HS-5 (cell line): ENCODE measurements at regions not wholly inside any gene's neighbourhood (a gene's known extent, or its start where the extent isn't known, plus 50 kb on each side); places are given as distances from the start of the nearest gene placed in this dataset.

Source experiments
- DNase-seq: peaks from one replicate; pipeline ENCODE4 v3.0.0-alpha.2; 2012; ENCODE audit warnings: low read depth

DNA sequence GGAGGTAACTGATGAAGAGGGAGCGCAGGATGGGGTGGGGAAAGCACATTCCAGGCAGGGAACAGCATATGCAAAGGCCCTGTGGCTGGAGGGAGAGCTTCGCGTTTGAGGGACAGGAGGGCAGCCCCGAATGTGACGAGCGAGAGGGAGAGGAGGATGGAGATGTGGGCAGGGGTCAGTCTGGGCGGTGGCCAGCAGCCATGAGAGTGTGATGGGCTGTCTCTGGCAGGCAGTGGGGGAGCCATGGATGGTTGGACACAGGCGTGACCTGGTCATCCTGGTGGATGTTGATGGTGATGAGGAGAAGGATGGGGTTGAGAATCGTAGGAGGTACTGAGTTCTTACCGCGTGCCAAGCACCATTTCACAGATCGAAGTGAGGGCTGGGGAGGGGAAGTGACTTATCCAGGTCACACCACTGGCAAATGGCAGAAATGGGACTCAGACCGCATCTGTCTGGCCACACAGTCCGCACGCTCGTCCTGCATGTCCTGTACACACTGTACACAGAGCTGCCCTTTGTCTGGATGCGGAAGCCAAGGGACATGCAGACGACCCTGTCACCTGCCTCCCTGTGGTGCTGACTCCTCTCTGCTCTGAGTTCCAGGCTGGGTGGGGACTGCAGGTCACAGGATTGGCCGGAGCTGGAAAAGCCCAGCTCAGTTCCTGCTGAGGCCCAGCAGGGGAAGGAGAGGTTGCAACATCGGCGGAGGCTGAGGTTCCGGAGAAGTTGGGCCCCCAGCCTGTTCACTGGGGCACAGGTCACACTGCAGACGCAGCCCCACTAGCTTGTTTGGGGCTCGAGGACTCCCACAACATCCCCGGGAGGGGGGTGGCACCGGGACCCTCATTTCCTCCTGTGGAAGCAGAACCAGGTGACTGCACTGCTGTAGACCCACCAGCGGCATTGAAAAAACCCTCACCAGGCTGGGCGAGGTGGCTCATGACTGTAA lies 165.6 kb upstream of the IER5L start:
- no peak for DNase-seq

DNA sequence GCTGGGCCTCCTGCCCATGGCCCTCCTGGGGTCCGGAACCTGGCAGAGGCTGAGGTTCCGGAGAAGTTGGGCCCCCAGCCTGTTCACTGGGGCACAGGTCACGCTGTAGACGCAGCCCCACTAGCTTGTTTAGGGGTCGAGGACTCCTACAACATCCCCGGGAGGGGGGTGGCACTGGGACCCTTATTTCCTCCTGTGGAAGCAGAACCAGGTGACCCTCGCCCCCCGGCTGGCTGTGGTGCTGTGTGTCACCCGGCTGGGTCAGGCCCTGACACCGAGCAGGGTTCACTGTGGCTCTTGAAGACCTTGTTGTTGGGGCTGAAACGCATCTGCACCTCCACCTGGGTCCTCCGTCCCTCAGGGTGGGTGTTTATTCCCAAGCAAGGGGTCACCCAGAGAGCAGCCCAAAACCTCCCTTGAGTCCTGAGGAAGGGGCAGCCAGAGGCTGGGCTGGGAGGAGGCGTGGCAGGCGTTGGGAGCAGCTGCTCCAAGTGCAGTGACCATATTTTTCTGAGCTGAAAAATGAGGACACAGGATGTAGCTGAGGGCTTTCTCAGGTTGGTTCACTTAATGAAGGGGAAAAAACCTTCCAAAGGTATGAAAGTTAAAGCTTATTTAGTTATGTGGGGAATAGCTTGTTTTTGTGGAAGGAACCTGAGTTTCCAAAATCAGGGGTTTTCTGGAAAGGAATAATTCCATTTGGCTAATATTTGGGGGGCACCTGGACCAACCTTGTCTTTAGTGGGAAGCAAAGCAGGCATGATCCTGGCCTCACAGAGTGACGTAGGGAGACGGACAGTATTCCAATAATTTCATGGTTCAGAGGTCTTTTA lies 164.7 kb upstream of the IER5L start:
- no peak for DNase-seq

- DNase-seq = no peak
These were observed 163.9 kb upstream of the IER5L start for GRCh38 chr9:129341987-129342348.

- no peak for DNase-seq
These were observed 163.3 kb upstream of the IER5L start for GRCh38 chr9:129341171-129341986.

DNA sequence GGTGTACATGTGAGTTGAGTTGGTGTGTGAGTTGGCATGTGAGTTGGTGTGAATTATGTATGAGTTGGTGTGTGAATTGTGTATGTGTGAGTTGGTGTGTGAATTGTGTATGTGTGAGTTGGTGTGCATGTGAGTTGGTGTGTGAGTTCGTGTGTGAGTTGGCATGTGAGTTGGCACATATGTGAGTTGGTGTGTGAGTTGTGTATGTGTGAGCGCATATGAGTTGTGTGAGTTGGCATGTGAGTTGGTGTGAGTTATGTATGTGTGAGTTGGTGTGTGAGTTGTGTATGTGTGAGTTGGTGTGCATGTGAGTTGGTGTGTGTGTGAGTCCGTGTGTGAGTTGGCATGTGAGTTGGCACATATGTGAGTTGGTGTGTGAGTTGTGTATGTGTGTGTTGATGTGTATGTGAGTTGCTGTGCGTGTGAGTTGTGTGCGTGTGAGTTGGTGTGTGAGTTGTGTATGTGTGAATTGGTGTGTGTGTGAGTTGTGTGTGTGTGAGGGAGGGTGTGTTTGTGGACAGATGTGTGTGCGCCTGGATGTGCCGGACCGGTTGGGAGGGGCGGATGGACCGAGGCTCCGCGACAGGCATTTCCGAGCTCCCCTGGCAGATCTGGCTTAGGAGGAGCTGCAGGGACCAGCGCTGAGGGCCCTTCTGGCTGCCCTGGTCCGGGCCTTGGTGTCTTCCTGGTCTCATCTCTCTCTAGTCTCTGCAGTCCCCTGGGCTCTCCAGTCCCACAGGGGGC lies 162.5 kb upstream of the IER5L start:
- DNase-seq = no peak

GRCh38 chr9:129339539-129340157 lies 161.6 kb upstream of the IER5L start:
- no peak for DNase-seq

DNA sequence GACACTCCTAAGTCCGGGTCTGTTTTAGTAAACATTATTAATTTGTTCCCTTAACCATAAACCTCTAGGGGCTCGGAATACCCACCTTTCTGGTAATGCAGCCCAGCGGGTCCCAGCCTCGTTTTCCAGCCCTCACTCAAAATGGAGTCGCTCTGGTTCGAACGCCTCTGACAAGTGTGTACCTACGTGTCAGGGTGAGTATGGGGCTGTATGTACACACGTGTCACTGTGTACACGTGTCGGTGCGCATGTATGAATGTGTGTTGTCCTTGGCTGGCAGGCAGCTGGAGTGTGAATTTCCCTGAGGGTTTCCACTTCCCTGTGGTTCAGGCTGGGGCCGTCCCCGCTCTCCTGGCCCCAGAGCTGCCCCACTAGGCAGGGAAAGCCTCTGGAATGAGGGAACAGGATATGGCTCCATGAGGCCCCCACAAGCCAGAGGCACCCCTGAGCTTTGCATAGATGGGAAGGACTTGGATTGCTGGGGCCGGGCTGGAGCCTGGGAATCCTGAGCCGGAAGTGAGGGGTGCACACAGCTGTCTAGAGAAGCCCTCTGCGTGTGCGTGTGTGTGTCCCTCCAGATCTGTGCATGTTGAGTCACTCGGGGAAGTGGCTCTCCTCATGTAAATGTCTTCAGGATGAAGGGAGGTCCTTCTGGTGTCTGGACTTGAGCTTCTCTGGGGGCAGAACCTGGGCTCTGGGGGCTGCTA lies 160.8 kb upstream of the IER5L start:
- no peak for DNase-seq

- DNase-seq = no peak
These were observed 159.5 kb upstream of the IER5L start for GRCh38 chr9:129337336-129338140.

GRCh38 chr9:129336601-129337331 lies 158.7 kb upstream of the IER5L start:
- DNase-seq = no peak

GRCh38 chr9:129336130-129336528 lies 158.1 kb upstream of the IER5L start:
- DNase-seq = no peak

DNA sequence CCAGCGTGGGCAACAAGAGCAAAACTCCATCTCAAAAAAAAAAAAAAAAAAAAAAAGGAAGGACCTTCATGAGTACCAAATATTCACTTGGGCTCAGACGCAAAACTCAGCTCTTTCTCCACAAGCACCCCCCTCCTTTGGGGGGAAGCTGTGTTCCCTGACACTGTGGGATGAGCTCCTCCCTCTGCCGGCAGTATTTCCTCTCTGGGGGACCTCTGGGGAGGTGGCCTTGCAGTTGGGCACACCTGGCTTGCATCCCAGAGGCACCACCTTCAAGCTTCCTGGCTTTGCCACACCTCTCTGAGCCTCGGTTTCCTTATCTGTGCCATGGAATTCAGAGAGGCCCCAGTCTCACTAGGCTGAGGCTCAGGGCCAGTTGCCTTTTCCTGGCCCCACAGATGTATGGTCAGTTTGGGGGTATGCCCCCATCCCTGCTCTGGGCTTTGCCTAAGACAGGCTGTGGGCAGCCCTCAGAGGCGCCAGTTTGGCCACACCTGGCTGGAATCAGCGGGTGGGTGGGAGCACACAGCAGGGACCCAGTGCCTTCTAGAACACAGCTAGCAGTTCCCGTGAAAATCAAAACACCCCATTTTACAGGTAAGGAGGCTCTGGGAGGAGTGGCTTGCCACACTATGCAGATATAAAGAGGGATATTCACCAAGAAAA lies 157.5 kb upstream of the IER5L start:
- no peak for DNase-seq

DNA sequence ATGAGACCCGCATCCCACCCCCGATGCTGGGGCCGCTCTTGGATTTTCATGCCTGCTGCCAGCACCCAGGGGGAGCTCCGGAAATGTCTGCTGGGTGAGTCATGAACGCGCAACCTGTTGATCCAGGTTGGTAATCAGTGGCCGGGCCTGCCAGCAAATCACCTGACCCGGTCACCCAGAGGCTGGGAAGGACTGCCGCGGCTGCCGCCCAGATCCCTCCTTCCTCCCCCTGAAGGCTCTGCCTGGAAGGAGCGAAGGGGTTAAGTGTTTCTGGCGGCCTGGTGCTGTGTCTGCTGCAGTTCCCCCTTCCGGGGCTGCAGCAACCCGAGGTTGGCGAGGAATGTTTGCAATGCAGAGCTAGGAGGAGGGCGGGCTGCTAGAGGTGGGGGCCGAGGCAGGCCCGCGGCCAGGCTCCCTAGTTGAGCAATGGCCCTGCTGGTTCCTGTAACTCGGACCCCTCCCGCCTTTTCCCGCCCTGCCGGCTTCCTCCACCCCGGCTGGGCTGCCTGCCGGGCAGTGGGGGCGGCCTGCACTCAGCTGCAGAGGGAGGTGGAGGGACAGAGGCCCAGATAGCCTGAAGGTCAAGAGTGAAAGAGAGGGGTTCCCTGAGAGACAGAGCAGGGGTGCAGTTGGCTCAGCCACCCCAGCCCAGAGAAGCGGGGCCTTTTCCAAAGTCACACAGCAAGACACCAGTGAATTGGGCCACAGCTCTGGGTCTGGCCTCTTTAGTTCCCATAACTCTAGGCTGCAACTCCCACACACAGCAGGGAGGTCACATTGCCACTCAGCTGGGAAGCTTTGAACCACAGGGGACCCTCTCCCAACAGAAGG lies 156.3 kb upstream of the IER5L start:
- peak; percentile 71 for DNase-seq

DNA sequence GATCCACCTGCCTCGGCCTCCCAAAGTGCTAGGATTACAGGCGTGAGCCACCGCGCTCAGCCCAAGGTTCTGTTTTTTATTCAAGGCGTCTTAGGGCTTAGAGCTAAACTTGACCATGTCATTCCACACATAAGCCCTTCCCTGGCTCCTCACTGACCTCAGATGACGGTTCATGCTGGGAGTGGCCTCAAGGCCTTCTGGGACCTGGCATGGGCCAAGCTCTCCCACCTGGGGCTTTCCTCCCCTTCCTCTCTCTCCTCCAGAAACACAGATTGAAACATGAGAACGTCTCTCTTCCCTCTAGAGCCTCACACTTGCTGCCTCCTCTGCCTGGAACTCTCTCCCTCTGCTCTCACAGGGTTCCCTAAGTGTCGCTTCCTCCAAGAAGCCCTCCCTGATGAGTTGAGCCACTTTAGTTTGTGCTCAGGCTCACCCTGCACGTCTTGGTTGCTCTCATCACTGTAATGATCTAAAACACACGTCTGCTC lies 155.6 kb upstream of the IER5L start:
- DNase-seq = no peak

- no peak for DNase-seq
These were observed 154.5 kb upstream of the IER5L start for GRCh38 chr9:129332581-129332980.

DNA sequence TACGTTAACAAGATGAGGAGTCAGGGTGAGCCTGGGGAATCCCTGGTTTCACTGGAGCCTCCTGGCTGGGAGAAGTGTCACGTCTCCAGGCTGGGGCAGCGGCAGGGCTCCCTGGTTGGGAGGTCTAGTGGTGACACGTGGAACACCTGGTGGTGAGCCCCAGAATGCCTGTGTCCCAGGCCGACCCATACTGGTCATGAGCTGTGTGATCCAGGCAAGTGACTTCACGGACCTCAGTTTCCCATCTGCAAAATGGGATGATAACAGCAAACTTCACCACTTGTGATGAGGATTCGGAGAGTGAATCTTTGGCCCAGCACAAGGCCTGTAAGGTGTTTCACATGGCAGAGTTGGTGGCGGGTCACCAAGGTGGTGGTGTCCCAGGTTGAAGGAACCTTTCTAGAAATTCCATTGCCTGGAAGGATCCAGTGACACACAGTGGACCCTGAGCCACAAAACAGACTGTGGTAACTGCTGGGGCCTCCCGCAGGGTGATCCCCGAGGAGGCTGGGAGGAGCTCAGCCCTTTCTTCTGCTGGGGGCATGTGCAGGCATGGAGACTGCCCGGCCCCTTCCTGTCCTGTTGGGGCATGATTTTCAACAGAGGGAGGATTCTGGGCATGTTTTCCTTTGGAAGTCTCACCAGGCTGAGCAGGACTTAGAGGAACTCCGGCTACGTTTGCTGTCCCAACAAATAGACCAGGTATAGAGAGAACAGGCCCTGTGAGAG lies 153.9 kb upstream of the IER5L start:
- DNase-seq = no peak

GRCh38 chr9:129331493-129331765 lies 153.4 kb upstream of the IER5L start:
- DNase-seq = no peak
